ENCODE measurements at regions not wholly inside any gene's neighbourhood (a gene's known extent, or its start where the extent isn't known, plus 50 kb on each side); places are given as distances from the start of the nearest gene placed in this dataset.

DNA sequence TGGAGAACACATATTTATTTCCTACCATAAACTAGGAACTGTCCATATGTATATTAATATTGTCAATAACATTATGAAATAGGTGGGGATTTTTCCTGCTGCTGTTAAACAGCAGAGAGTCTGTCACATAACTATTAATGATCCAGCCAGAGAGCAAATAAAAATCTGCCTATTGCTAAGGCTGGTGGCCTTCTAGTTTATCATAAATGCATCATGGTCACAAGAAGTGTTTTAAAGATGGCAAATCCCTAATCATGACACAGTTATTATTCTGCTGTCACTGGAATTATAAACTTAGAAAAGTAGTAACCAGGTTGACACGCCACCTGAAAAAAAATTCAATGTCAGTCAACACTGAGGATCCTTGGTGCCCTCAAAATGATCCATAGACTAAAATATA lies 132.3 kb downstream of the HGF start:
- H3K27me3 ChIP-seq = no peaks in the 10 kb centered on the region
- no peak overlapping the region for H3K27ac ChIP-seq (replicated peaks in 1 of 4)
- no peaks in the 10 kb centered on the region for H3K36me3 ChIP-seq
- H3K4me1 ChIP-seq = no peaks in the 10 kb centered on the region
- TF ChIP-seq EP300 (IDR thresholded peaks at IDR 0.05) = no peak
- intact Hi-C loops (cut with DNase I) = no loop called here
- no peak overlapping the region for H3K4me3 ChIP-seq
- WGBS = 92% methylated on average over 1 of the region's 1 CpG
- DNase-seq (ENCODE audit: extremely low spot score) = no peak
- peaks cover 0 to 2% (median 0%) of the 10 kb centered on the region in 4 donors for H3K9me3 ChIP-seq

DNA sequence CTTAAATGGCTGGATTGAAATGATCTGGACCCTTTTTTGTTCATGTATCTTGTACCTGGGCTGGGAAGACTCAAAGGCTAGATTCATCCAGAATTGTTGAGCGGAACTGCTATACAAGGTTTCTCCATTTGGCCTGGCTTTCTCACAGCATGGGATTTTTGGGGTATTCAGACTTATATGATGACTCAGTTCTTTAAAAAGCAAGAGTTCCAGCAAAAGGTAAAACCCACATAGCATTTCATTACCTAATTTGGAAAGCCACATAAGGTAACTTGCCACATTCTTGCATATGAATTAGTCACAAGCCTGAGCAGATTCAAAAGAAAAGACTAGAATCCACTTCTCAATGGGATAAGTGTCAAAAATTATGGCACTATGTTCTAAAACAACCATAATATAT lies 137.4 kb downstream of the HGF start:
- Histone ChIP-seq H3K4me3 (no peak overlapping the region), H3K27ac (replicated peaks in 1 of 4) (no peak overlapping the region), H3K4me1 (no peaks in the 10 kb centered on the region), H3K27me3 (no peaks in the 10 kb centered on the region), H3K9me3 (no peaks in the 10 kb centered on the region), H3K36me3 (no peaks in the 10 kb centered on the region)
- intact Hi-C loops (cut with DNase I) = no loop called here
- no peak for DNase-seq (ENCODE audit: extremely low spot score)
- 100% methylated on average over 1 of the region's 1 CpG for WGBS
- no peak for TF ChIP-seq POLR2A (IDR thresholded peaks at IDR 0.05; ENCODE audit: low read depth)
- TF ChIP-seq, protein P1, sequence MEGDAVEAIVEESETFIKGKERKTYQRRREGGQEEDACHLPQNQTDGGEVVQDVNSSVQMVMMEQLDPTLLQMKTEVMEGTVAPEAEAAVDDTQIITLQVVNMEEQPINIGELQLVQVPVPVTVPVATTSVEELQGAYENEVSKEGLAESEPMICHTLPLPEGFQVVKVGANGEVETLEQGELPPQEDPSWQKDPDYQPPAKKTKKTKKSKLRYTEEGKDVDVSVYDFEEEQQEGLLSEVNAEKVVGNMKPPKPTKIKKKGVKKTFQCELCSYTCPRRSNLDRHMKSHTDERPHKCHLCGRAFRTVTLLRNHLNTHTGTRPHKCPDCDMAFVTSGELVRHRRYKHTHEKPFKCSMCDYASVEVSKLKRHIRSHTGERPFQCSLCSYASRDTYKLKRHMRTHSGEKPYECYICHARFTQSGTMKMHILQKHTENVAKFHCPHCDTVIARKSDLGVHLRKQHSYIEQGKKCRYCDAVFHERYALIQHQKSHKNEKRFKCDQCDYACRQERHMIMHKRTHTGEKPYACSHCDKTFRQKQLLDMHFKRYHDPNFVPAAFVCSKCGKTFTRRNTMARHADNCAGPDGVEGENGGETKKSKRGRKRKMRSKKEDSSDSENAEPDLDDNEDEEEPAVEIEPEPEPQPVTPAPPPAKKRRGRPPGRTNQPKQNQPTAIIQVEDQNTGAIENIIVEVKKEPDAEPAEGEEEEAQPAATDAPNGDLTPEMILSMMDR (IDR thresholded peaks at IDR 0.05) = no peak
- no peak for TF ChIP-seq EP300 (IDR thresholded peaks at IDR 0.05)
- no peak for TF ChIP-seq POLR2AphosphoS5 (IDR thresholded peaks at IDR 0.05)

DNA sequence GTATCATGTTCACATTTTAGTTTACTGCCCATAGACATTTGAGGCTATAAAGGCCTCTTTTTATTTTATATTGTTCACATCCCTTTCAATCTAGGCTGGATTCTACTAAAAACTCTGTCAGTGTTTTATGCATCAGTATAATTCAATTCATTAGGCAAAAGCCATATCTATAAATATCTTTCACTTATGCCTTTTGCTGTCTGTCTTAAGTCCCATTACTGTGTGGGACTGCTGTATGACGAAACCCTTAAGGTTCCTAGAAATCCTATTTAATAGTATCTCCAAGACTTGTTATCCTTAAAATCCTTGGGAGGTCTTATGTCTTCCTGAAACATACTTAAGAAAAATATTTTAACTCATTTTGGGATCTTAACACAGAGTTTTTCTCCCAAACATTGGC lies 139.2 kb downstream of the HGF start:
- Histone ChIP-seq H3K27me3 (no peaks in the 10 kb centered on the region), H3K36me3 (no peaks in the 10 kb centered on the region), H3K4me1 (no peaks in the 10 kb centered on the region), H3K4me3 (no peak overlapping the region), H3K27ac (replicated peaks in 1 of 4) (no peak overlapping the region), H3K9me3 (no peaks in the 10 kb centered on the region)
- TF ChIP-seq, protein P1 (IDR thresholded peaks at IDR 0.05) = no peak
- TF ChIP-seq EP300 (IDR thresholded peaks at IDR 0.05) = no peak
- no peak for TF ChIP-seq POLR2AphosphoS5 (IDR thresholded peaks at IDR 0.05)
- TF ChIP-seq POLR2A (IDR thresholded peaks at IDR 0.05; ENCODE audit: low read depth) = no peak
- 100% methylated on average over 1 of the region's 1 CpG for WGBS
- DNase-seq (ENCODE audit: extremely low spot score) = no peak
- intact Hi-C loops (cut with DNase I) = no loop called here

DNA sequence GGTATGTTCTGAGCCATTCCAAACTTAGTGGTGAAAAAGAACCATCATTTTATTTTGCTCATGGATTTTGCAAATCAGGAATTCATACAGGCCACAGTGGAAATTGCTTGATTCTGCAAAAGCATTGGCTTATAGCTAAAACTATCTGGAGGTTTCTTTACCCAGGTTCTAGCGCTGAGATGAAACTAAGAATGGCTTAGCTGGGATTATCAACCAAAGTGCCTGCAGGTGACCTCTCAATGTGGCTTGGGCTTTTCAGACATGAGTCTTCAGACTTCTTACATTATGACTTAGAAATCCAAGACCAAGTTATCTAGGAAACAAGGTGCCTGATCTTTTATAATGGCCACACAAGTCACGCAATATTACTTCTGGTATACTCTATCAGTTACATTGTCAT lies 140.1 kb downstream of the HGF start:
- WGBS = 100% methylated on average over 2 of the region's 2 CpGs
- no peak for TF ChIP-seq EP300 (IDR thresholded peaks at IDR 0.05)
- TF ChIP-seq, protein P1 (IDR thresholded peaks at IDR 0.05) = no peak
- TF ChIP-seq POLR2AphosphoS5 (IDR thresholded peaks at IDR 0.05) = no peak
- no peak for TF ChIP-seq POLR2A (IDR thresholded peaks at IDR 0.05; ENCODE audit: low read depth)
- Histone ChIP-seq H3K27ac (replicated peaks in 1 of 4) (no peak overlapping the region), H3K4me1 (no peaks in the 10 kb centered on the region), H3K4me3 (no peak overlapping the region), H3K9me3 (no peaks in the 10 kb centered on the region), H3K36me3 (no peaks in the 10 kb centered on the region), H3K27me3 (no peaks in the 10 kb centered on the region)
- intact Hi-C loops (cut with DNase I) = no loop called here
- no peak for DNase-seq (ENCODE audit: extremely low spot score)

DNA sequence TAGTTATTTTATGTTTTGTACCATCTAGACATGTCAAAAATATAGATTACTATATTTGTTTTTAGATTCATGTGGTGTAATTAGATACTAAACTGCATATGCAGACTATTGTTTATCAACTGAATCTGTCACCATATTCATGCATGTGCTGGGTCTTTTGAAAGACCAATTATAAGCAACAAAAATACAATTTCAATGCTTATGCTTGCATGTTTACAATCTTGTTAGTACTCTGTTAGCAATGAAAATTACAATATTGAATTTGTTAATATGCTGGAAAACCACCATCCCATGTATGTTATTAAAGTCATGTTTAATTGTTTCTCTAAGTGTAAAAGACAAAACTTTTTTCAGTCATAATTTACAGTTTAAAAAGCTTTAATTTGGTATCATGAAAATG lies 140.9 kb downstream of the HGF start:
- H3K4me1 ChIP-seq = no peaks in the 10 kb centered on the region
- no peaks in the 10 kb centered on the region for H3K36me3 ChIP-seq
- intact Hi-C loops (cut with DNase I) = no loop called here
- no peaks in the 10 kb centered on the region for H3K27me3 ChIP-seq
- H3K9me3 ChIP-seq = no peaks in the 10 kb centered on the region
- DNase-seq (ENCODE audit: extremely low spot score) = no peak
- TF ChIP-seq, protein P1 (IDR thresholded peaks at IDR 0.05) = no peak
- TF ChIP-seq POLR2AphosphoS5 (IDR thresholded peaks at IDR 0.05) = no peak
- no peak for TF ChIP-seq POLR2A (IDR thresholded peaks at IDR 0.05; ENCODE audit: low read depth)
- no peak for TF ChIP-seq EP300 (IDR thresholded peaks at IDR 0.05)
- H3K4me3 ChIP-seq = no peak overlapping the region
- H3K27ac ChIP-seq (replicated peaks in 1 of 4) = no peak overlapping the region

Measured in esophagus muscularis mucosa (tissue), 4 donors.